Hepatocyte (in vitro differentiated cells): ENCODE measurements at regions not wholly inside any gene's neighbourhood (a gene's known extent, or its start where the extent isn't known, plus 50 kb on each side); places are given as distances from the start of the nearest gene placed in this dataset.

Experiments used
- EZH2phosphoT487 ChIP-seq: fragments of 200-600 bp; sonication (generic); IDR thresholded peaks from one replicate; pipeline ENCODE4 v1.6.1; 2018; ENCODE audit warnings: antibody characterized with exemption, mild to moderate bottlenecking, low read depth, moderate library complexity; ENCODE audit not compliant: unreplicated experiment, severe bottlenecking
- TF ChIP-seq, protein P1 (sequence below): fragments of 200-600 bp; sonication (generic); IDR thresholded peaks from 2 replicates; pipeline ENCODE4 v1.5.1; 2016; ENCODE audit warnings: antibody characterized with exemption, mild to moderate bottlenecking; ENCODE audit not compliant: poor library complexity

DNA sequence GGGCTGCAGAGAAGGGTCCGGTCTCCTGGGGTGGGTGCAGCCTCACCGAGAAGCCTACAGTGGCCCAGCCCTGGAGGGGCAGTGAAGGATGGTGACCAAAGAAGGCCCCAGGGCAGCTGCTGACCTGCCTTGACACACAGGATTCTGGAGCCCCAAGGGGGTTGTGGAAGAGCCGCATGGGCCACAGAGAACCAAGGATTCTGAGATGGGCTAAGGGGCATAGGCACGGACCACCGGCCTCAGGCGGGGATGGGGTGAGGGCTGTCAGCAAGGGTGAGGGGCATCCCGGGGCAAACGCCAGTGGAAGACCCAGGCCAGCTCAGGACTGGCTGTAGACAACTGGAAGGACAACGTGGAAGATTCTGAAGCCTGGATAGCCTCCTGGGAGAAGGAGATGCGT, 151.6 kb downstream of the TEX29 start:
- TF ChIP-seq EZH2phosphoT487: no peak
- TF ChIP-seq, protein P1, sequence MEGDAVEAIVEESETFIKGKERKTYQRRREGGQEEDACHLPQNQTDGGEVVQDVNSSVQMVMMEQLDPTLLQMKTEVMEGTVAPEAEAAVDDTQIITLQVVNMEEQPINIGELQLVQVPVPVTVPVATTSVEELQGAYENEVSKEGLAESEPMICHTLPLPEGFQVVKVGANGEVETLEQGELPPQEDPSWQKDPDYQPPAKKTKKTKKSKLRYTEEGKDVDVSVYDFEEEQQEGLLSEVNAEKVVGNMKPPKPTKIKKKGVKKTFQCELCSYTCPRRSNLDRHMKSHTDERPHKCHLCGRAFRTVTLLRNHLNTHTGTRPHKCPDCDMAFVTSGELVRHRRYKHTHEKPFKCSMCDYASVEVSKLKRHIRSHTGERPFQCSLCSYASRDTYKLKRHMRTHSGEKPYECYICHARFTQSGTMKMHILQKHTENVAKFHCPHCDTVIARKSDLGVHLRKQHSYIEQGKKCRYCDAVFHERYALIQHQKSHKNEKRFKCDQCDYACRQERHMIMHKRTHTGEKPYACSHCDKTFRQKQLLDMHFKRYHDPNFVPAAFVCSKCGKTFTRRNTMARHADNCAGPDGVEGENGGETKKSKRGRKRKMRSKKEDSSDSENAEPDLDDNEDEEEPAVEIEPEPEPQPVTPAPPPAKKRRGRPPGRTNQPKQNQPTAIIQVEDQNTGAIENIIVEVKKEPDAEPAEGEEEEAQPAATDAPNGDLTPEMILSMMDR: no peak
